ENCODE measurements at regions not wholly inside any gene's neighbourhood (a gene's known extent, or its start where the extent isn't known, plus 50 kb on each side); places are given as distances from the start of the nearest gene placed in this dataset.
"Not testable (repeated sequence)": the region's sequence is repeated elsewhere in the genome, so short reads cannot be mapped to it uniquely, and the experiment has no call there.

DNA sequence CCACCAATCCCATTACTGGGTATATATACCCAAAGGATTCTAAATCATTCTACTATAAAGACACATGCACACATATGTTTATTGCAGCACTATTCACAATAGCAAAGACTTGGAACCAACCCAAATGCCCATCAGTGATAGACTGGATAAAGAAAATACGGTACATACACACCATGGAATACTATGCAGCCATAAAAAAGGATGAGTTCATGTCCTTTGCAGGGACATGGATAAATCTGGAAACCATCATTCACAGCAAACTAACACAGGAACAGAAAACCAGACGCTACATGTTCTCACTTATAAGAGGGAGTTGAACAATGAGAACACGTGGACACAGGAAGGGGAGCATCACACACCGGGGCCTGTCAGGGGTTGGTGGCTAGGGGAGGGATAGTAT, 154.3 kb downstream of the TPBG start:
- TF ChIP-seq, protein P1, sequence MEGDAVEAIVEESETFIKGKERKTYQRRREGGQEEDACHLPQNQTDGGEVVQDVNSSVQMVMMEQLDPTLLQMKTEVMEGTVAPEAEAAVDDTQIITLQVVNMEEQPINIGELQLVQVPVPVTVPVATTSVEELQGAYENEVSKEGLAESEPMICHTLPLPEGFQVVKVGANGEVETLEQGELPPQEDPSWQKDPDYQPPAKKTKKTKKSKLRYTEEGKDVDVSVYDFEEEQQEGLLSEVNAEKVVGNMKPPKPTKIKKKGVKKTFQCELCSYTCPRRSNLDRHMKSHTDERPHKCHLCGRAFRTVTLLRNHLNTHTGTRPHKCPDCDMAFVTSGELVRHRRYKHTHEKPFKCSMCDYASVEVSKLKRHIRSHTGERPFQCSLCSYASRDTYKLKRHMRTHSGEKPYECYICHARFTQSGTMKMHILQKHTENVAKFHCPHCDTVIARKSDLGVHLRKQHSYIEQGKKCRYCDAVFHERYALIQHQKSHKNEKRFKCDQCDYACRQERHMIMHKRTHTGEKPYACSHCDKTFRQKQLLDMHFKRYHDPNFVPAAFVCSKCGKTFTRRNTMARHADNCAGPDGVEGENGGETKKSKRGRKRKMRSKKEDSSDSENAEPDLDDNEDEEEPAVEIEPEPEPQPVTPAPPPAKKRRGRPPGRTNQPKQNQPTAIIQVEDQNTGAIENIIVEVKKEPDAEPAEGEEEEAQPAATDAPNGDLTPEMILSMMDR (IDR thresholded peaks at IDR 0.05) = not testable (repeated sequence)
- not testable (repeated sequence) for TF ChIP-seq POLR2A (IDR thresholded peaks at IDR 0.05)
